Thyroid gland (tissue), 4 donors: ENCODE measurements at regions not wholly inside any gene's neighbourhood (a gene's known extent, or its start where the extent isn't known, plus 50 kb on each side); places are given as distances from the start of the nearest gene placed in this dataset.
"Not testable (repeated sequence)": the region's sequence is repeated elsewhere in the genome, so short reads cannot be mapped to it uniquely, and the experiment has no call there.

ENCODE experiments used
- DNase-seq, 2 donors: peaks; one replicate each; pipeline ENCODE4 v3.0.0-alpha.2; 2019
- H3K27ac ChIP-seq, 3 donors: fragments of 200-600 bp; sonication (generic); 1 replicate in 2 of 3; 2 replicates in 1 of 3; pipeline ENCODE4 v1.5.1; 2016 to 2019; ENCODE audit warnings: mild to moderate bottlenecking in 1 of 3, moderate library complexity in 1 of 3
- H3K27me3 ChIP-seq: fragments of 200-600 bp; sonication (generic); one replicate; pipeline ENCODE4 v1.5.1; 2019
- H3K36me3 ChIP-seq, 2 donors: fragments of 200-600 bp; sonication (generic); one replicate each; pipeline ENCODE4 v1.5.1; 2016 to 2019
- H3K4me1 ChIP-seq, 2 donors: fragments of 200-600 bp; sonication (generic); one replicate each; pipeline ENCODE4 v1.5.1; 2017 to 2019
- H3K4me3 ChIP-seq, 3 donors: fragments of 200-600 bp; sonication (generic); replicated peaks in 1 of 3; 1 replicate in 2 of 3; 2 replicates in 1 of 3; pipeline ENCODE4 v1.5.1; 2016; ENCODE audit warnings: mild to moderate bottlenecking in 1 of 3
- H3K9me3 ChIP-seq: fragments of 200-600 bp; sonication (generic); one replicate; pipeline ENCODE4 v1.5.1; 2017
- CTCF ChIP-seq, 6 experiments: fragments of 200-600 bp in 3 of 6; fragments of 450-650 bp in 3 of 6; sonication (generic) in 3 of 6; IDR thresholded peaks; one replicate each; pipeline ENCODE4 v1.5.1; 2016 to 2019; ENCODE audit warnings: antibody characterized with exemption in 6 of 6, mild to moderate bottlenecking in 2 of 6, inconsistent platforms in 1 of 6, moderate library complexity in 1 of 6
- POLR2A ChIP-seq, 2 donors: fragments of 450-650 bp; IDR thresholded peaks; one replicate each; pipeline ENCODE4 v1.6.1; 2017; ENCODE audit warnings: antibody characterized with exemption in 2 of 2, mild to moderate bottlenecking in 2 of 2, moderate library complexity in 1 of 2
- whole genome bisulfite sequencing, 2 donors: methylation state at CpG; one replicate each; pipeline ENCODE4 v1.1.5; 2017; 5-methylcytosine and 5-hydroxymethylcytosine counted together
- intact Hi-C: fragments of 100-400 bp; cut with DNase I; formaldehyde crosslinking; loops from one replicate; pipeline ENCODE4 v1.15.1; 2023

GRCh38 chr16:5756969-5757368, 659.4 kb upstream of the EEF2KMT start:
- no peaks in the 10 kb centered on the region for H3K9me3 ChIP-seq
- H3K4me3 ChIP-seq, result no peak overlapping the region
- H3K4me1 ChIP-seq, result no peaks in the 10 kb centered on the region
- no peaks in the 10 kb centered on the region for H3K36me3 ChIP-seq
- no peak overlapping the region for H3K27ac ChIP-seq
- DNase-seq, result no peak
- no peaks in the 10 kb centered on the region for H3K27me3 ChIP-seq
- TF ChIP-seq CTCF (IDR thresholded peaks at IDR 0.05) (no peak), POLR2A (IDR thresholded peaks at IDR 0.05) (no peak)
- intact Hi-C loops, result no loop called here
- 40 to 51% methylated on average over 5 of the region's 5 CpGs for WGBS, 2 donors

- WGBS, 2 donors, result 59% methylated on average over 7 of the region's 7 CpGs
- no peak overlapping the region for H3K4me3 ChIP-seq
- H3K9me3 ChIP-seq, result no peaks in the 10 kb centered on the region
- no peaks in the 10 kb centered on the region for H3K36me3 ChIP-seq
- no peak for TF ChIP-seq POLR2A (IDR thresholded peaks at IDR 0.05)
- no peak for TF ChIP-seq CTCF (IDR thresholded peaks at IDR 0.05)
- no peak for DNase-seq
- H3K27ac ChIP-seq, result no peak overlapping the region
- no peaks in the 10 kb centered on the region for H3K27me3 ChIP-seq
- intact Hi-C loops, result no loop called here
- H3K4me1 ChIP-seq, result no peaks in the 10 kb centered on the region
Observed at GRCh38 chr16:5753381-5753780, 655.8 kb upstream of the EEF2KMT start.

GRCh38 chr16:5751216-5751615, 653.6 kb upstream of the EEF2KMT start:
- DNase-seq, result no peak
- no peaks in the 10 kb centered on the region for H3K9me3 ChIP-seq
- no peaks in the 10 kb centered on the region for H3K4me1 ChIP-seq
- no peaks in the 10 kb centered on the region for H3K27me3 ChIP-seq
- no peaks in the 10 kb centered on the region for H3K36me3 ChIP-seq
- intact Hi-C loops, result no loop called here
- TF ChIP-seq CTCF (IDR thresholded peaks at IDR 0.05) (no peak), POLR2A (IDR thresholded peaks at IDR 0.05) (no peak)
- H3K4me3 ChIP-seq, result no peak overlapping the region
- H3K27ac ChIP-seq, result no peak overlapping the region
- WGBS, 2 donors, result 87 to 94% methylated on average over 4 of the region's 4 CpGs

GRCh38 chr16:5750439-5750838, 652.8 kb upstream of the EEF2KMT start:
- H3K4me3 ChIP-seq, H3K27ac ChIP-seq, intact Hi-C loops, H3K9me3 ChIP-seq, DNase-seq, H3K27me3 ChIP-seq, H3K36me3 ChIP-seq, H3K4me1 ChIP-seq: not testable (repeated sequence)
- 29 to 39% methylated on average over 6 to 10 of the region's 11 CpGs for WGBS, 2 donors

- H3K9me3 ChIP-seq, result no peaks in the 10 kb centered on the region
- no peak for DNase-seq
- H3K27me3 ChIP-seq, result no peaks in the 10 kb centered on the region
- H3K27ac ChIP-seq, result no peak overlapping the region
- H3K4me1 ChIP-seq, result no peaks in the 10 kb centered on the region
- TF ChIP-seq POLR2A (IDR thresholded peaks at IDR 0.05) (no peak), CTCF (IDR thresholded peaks at IDR 0.05) (no peak)
- no peak overlapping the region for H3K4me3 ChIP-seq
- H3K36me3 ChIP-seq, result no peaks in the 10 kb centered on the region
- intact Hi-C loops, result no loop called here
- 41 to 71% methylated on average over 1 of the region's 1 CpG for WGBS, 2 donors
Observed at GRCh38 chr16:5738586-5738985, 641.0 kb upstream of the EEF2KMT start.
